Hepatocyte (in vitro differentiated cells): ENCODE measurements at regions not wholly inside any gene's neighbourhood (a gene's known extent, or its start where the extent isn't known, plus 50 kb on each side); places are given as distances from the start of the nearest gene placed in this dataset.

Source experiments
- EZH2 ChIP-seq: fragments of 200-600 bp; sonication (generic); IDR thresholded peaks from 2 replicates; pipeline ENCODE4 v1.6.1; 2016; ENCODE audit warnings: antibody characterized with exemption, mild to moderate bottlenecking, borderline replicate concordance
- TF ChIP-seq, protein P1 (sequence below): fragments of 200-600 bp; sonication (generic); IDR thresholded peaks from 2 replicates; pipeline ENCODE4 v1.5.1; 2016; ENCODE audit warnings: antibody characterized with exemption, mild to moderate bottlenecking; ENCODE audit not compliant: poor library complexity

GRCh38 chr11:98701541-98701940 is 319.2 kb upstream of the CNTN5 start:
- TF ChIP-seq EZH2: no peak
- TF ChIP-seq, protein P1, sequence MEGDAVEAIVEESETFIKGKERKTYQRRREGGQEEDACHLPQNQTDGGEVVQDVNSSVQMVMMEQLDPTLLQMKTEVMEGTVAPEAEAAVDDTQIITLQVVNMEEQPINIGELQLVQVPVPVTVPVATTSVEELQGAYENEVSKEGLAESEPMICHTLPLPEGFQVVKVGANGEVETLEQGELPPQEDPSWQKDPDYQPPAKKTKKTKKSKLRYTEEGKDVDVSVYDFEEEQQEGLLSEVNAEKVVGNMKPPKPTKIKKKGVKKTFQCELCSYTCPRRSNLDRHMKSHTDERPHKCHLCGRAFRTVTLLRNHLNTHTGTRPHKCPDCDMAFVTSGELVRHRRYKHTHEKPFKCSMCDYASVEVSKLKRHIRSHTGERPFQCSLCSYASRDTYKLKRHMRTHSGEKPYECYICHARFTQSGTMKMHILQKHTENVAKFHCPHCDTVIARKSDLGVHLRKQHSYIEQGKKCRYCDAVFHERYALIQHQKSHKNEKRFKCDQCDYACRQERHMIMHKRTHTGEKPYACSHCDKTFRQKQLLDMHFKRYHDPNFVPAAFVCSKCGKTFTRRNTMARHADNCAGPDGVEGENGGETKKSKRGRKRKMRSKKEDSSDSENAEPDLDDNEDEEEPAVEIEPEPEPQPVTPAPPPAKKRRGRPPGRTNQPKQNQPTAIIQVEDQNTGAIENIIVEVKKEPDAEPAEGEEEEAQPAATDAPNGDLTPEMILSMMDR: no peak
